Gastroesophageal sphincter (tissue), 4 donors: ENCODE measurements at regions not wholly inside any gene's neighbourhood (a gene's known extent, or its start where the extent isn't known, plus 50 kb on each side); places are given as distances from the start of the nearest gene placed in this dataset.
A peak's percentile ranks its signal among the peaks of the same experiment; 100 is the strongest.

Source experiments
- ATAC-seq: fragments of 150-250 bp; one replicate; pipeline ENCODE4 v1.9.1; 2016; ENCODE audit warnings: mild to moderate bottlenecking, moderate library complexity
- H3K27ac ChIP-seq, 4 donors: fragments of 200-600 bp; sonication (generic) in 3 of 4; 1 replicate in 3 of 4; 2 replicates in 1 of 4; pipeline ENCODE4 v1.5.1; 2016 to 2019
- H3K27me3 ChIP-seq: fragments of 200-600 bp; sonication (generic); one replicate; pipeline ENCODE4 v1.5.1; 2019
- H3K36me3 ChIP-seq, 2 donors: fragments of 200-600 bp; sonication (generic); one replicate each; pipeline ENCODE4 v1.5.1; 2019; ENCODE audit warnings: control low read depth in 1 of 2
- H3K4me1 ChIP-seq, 3 donors: fragments of 200-600 bp; sonication (generic); 1 replicate in 2 of 3; 2 replicates in 1 of 3; pipeline ENCODE4 v1.5.1; 2016 to 2019; ENCODE audit warnings: control low read depth in 2 of 3
- H3K4me3 ChIP-seq, 2 donors: fragments of 200-600 bp; sonication (generic); one replicate each; pipeline ENCODE4 v1.5.1; 2019; ENCODE audit warnings: mild to moderate bottlenecking in 1 of 2, moderate library complexity in 1 of 2
- H3K9me3 ChIP-seq, 3 donors: fragments of 200-600 bp; sonication (generic); one replicate each; pipeline ENCODE4 v1.5.1; 2017 to 2019; ENCODE audit warnings: control low read depth in 2 of 3
- CTCF ChIP-seq, 4 experiments: fragments of 200-600 bp in 2 of 4; fragments of 450-650 bp in 2 of 4; sonication (generic) in 1 of 4; IDR thresholded peaks; one replicate each; pipeline ENCODE4 v1.5.1; 2017 to 2019; ENCODE audit warnings: antibody characterized with exemption in 4 of 4, mild to moderate bottlenecking in 2 of 4, moderate library complexity in 2 of 4
- EP300 ChIP-seq: sonication (generic); formaldehyde crosslinking; IDR thresholded peaks from one replicate; pipeline ENCODE4 v1.6.1; 2017; ENCODE audit warnings: antibody characterized with exemption, mild to moderate bottlenecking
- POLR2A ChIP-seq, 2 donors: fragments of 450-650 bp; IDR thresholded peaks; one replicate each; pipeline ENCODE4 v1.6.1; 2017; ENCODE audit warnings: antibody characterized with exemption in 2 of 2, mild to moderate bottlenecking in 2 of 2, moderate library complexity in 1 of 2
- POLR2AphosphoS5 ChIP-seq: sonication (generic); formaldehyde crosslinking; IDR thresholded peaks from one replicate; pipeline ENCODE4 v1.6.1; 2017; ENCODE audit warnings: antibody characterized with exemption
- WGBS, 2 donors: methylation state at CpG; one replicate each; pipeline ENCODE4 v1.1.5; 2018; ENCODE audit warnings: low coverage in 1 of 2; 5-methylcytosine and 5-hydroxymethylcytosine counted together

GRCh38 chr18:78659748-78660147, 319.9 kb upstream of the SALL3 start:
- no peak for ATAC-seq
- no peaks in the 10 kb centered on the region for H3K4me1 ChIP-seq
- TF ChIP-seq POLR2AphosphoS5 (no peak), EP300 (no peak), POLR2A (IDR thresholded peaks at IDR 0.05) (no peak), CTCF (IDR thresholded peaks at IDR 0.05) (peak in 1 of 4 experiments; percentile 45)
- no peak overlapping the region for H3K27ac ChIP-seq
- WGBS, 2 donors, result no CpG with 5 or more reads among the region's 16 CpGs
- H3K36me3 ChIP-seq, result no peaks in the 10 kb centered on the region
- H3K9me3 ChIP-seq, result peaks cover 0 to 8% (median 0%) of the 10 kb centered on the region in 3 donors
- peaks cover 29% of the 10 kb centered on the region for H3K27me3 ChIP-seq
- no peak overlapping the region for H3K4me3 ChIP-seq

- Histone ChIP-seq H3K36me3 (no peaks in the 10 kb centered on the region), H3K9me3 (peaks cover 0 to 3% (median 0%) of the 10 kb centered on the region in 3 donors), H3K4me3 (no peak overlapping the region), H3K27me3 (peaks cover 29% of the 10 kb centered on the region), H3K27ac (no peak overlapping the region), H3K4me1 (no peaks in the 10 kb centered on the region)
- 62 to 73% methylated on average over 3 to 4 of the region's 10 CpGs for whole genome bisulfite sequencing, 2 donors
- TF ChIP-seq CTCF (IDR thresholded peaks at IDR 0.05) (no peak), EP300 (no peak), POLR2AphosphoS5 (no peak), POLR2A (IDR thresholded peaks at IDR 0.05) (no peak)
- ATAC-seq, result no peak
These were observed 319.3 kb upstream of the SALL3 start for GRCh38 chr18:78660311-78660710.

GRCh38 chr18:78661316-78661715, 318.3 kb upstream of the SALL3 start:
- Histone ChIP-seq H3K9me3 (no peaks in the 10 kb centered on the region), H3K27ac (no peak overlapping the region), H3K27me3 (peaks cover 29% of the 10 kb centered on the region), H3K4me3 (no peak overlapping the region), H3K4me1 (no peaks in the 10 kb centered on the region), H3K36me3 (no peaks in the 10 kb centered on the region)
- 80% methylated on average over 1 of the region's 9 CpGs; no CpG with 5 or more reads in 1 of the 2 donors for WGBS, 2 donors
- no peak for TF ChIP-seq POLR2A (IDR thresholded peaks at IDR 0.05)
- TF ChIP-seq POLR2AphosphoS5, result no peak
- no peak for TF ChIP-seq CTCF (IDR thresholded peaks at IDR 0.05)
- TF ChIP-seq EP300, result no peak
- ATAC-seq, result no peak

GRCh38 chr18:78662879-78663278, 316.7 kb upstream of the SALL3 start:
- Histone ChIP-seq H3K27me3 (peaks cover 29% of the 10 kb centered on the region), H3K27ac (no peak overlapping the region), H3K4me1 (no peaks in the 10 kb centered on the region), H3K4me3 (no peak overlapping the region), H3K36me3 (no peaks in the 10 kb centered on the region), H3K9me3 (no peaks in the 10 kb centered on the region)
- WGBS, 2 donors, result 93% methylated on average over 4 of the region's 9 CpGs; no CpG with 5 or more reads in 1 of the 2 donors
- TF ChIP-seq POLR2AphosphoS5 (no peak), POLR2A (IDR thresholded peaks at IDR 0.05) (no peak), CTCF (IDR thresholded peaks at IDR 0.05) (no peak), EP300 (no peak)
- no peak for ATAC-seq

- ATAC-seq, result no peak
- Histone ChIP-seq H3K4me3 (no peak overlapping the region), H3K4me1 (no peaks in the 10 kb centered on the region), H3K9me3 (no peaks in the 10 kb centered on the region), H3K36me3 (no peaks in the 10 kb centered on the region), H3K27ac (no peak overlapping the region), H3K27me3 (peaks cover 21% of the 10 kb centered on the region)
- 72 to 90% methylated on average over 3 to 8 of the region's 13 CpGs for WGBS, 2 donors
- TF ChIP-seq EP300 (no peak), POLR2AphosphoS5 (no peak), POLR2A (IDR thresholded peaks at IDR 0.05) (no peak)
These were observed 315.6 kb upstream of the SALL3 start for GRCh38 chr18:78664048-78664447.
